ENCODE measurements at regions not wholly inside any gene's neighbourhood (a gene's known extent, or its start where the extent isn't known, plus 50 kb on each side); places are given as distances from the start of the nearest gene placed in this dataset.

DNA sequence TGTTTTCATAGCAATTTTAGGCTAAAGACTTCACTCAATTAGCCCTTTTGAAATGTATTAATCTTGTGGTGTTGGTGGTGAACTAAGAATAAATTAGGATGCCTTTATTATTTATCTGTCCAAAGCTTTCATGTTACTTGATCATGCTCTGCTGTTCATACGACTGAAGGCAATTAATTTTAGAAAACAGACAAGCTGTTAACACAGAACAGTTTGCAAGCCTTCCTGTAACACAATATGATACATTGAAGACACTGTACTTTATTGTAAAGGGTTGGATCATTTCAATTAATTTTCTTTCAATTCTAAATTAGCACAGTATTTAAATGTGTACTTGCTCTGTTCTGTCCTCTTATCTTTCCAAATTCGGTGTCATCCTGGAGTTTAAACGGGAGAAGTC, 794.3 kb upstream of the MIR17HG start:
- TF ChIP-seq MTA1 (IDR thresholded peaks at IDR 0.05; ENCODE audit: borderline replicate concordance) (no peak), POLR2AphosphoS5 (IDR thresholded peaks at IDR 0.05; ENCODE audit: control insufficient read depth, insufficient read depth, low read depth, low read length) (no peak), SP2 (IDR thresholded peaks at IDR 0.05; ENCODE audit: extremely low read depth, low read depth, low read length, poor library complexity, severe bottlenecking) (no peak)
- TF ChIP-seq, protein P1, sequence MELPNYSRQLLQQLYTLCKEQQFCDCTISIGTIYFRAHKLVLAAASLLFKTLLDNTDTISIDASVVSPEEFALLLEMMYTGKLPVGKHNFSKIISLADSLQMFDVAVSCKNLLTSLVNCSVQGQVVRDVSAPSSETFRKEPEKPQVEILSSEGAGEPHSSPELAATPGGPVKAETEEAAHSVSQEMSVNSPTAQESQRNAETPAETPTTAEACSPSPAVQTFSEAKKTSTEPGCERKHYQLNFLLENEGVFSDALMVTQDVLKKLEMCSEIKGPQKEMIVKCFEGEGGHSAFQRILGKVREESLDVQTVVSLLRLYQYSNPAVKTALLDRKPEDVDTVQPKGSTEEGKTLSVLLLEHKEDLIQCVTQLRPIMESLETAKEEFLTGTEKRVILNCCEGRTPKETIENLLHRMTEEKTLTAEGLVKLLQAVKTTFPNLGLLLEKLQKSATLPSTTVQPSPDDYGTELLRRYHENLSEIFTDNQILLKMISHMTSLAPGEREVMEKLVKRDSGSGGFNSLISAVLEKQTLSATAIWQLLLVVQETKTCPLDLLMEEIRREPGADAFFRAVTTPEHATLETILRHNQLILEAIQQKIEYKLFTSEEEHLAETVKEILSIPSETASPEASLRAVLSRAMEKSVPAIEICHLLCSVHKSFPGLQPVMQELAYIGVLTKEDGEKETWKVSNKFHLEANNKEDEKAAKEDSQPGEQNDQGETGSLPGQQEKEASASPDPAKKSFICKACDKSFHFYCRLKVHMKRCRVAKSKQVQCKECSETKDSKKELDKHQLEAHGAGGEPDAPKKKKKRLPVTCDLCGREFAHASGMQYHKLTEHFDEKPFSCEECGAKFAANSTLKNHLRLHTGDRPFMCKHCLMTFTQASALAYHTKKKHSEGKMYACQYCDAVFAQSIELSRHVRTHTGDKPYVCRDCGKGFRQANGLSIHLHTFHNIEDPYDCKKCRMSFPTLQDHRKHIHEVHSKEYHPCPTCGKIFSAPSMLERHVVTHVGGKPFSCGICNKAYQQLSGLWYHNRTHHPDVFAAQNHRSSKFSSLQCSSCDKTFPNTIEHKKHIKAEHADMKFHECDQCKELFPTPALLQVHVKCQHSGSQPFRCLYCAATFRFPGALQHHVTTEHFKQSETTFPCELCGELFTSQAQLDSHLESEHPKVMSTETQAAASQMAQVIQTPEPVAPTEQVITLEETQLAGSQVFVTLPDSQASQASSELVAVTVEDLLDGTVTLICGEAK (IDR thresholded peaks at IDR 0.05) = no peak
- TF ChIP-seq, protein P1 (CRISPR knock-in tag; IDR thresholded peaks at IDR 0.05) = no peak
- TF ChIP-seq, protein P2, sequence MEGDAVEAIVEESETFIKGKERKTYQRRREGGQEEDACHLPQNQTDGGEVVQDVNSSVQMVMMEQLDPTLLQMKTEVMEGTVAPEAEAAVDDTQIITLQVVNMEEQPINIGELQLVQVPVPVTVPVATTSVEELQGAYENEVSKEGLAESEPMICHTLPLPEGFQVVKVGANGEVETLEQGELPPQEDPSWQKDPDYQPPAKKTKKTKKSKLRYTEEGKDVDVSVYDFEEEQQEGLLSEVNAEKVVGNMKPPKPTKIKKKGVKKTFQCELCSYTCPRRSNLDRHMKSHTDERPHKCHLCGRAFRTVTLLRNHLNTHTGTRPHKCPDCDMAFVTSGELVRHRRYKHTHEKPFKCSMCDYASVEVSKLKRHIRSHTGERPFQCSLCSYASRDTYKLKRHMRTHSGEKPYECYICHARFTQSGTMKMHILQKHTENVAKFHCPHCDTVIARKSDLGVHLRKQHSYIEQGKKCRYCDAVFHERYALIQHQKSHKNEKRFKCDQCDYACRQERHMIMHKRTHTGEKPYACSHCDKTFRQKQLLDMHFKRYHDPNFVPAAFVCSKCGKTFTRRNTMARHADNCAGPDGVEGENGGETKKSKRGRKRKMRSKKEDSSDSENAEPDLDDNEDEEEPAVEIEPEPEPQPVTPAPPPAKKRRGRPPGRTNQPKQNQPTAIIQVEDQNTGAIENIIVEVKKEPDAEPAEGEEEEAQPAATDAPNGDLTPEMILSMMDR (IDR thresholded peaks at IDR 0.05 in 2 of 3, conservative IDR thresholded peaks at IDR 0.05 in 1 of 3; ENCODE audit: insufficient read depth in 2 of 3, low read depth in 1 of 3, low read length in 3 of 3) = no peak
- TF ChIP-seq, protein P3, sequence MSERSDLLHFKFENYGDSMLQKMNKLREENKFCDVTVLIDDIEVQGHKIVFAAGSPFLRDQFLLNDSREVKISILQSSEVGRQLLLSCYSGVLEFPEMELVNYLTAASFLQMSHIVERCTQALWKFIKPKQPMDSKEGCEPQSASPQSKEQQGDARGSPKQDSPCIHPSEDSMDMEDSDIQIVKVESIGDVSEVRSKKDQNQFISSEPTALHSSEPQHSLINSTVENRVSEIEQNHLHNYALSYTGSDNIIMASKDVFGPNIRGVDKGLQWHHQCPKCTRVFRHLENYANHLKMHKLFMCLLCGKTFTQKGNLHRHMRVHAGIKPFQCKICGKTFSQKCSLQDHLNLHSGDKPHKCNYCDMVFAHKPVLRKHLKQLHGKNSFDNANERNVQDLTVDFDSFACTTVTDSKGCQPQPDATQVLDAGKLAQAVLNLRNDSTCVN (CRISPR knock-in tag; IDR thresholded peaks at IDR 0.05) = no peak
- TF ChIP-seq, protein P4, sequence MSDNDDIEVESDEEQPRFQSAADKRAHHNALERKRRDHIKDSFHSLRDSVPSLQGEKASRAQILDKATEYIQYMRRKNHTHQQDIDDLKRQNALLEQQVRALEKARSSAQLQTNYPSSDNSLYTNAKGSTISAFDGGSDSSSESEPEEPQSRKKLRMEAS (CRISPR knock-in tag; IDR thresholded peaks at IDR 0.05) = no peak

All from K562 (cell line).